ENCODE measurements at regions not wholly inside any gene's neighbourhood (a gene's known extent, or its start where the extent isn't known, plus 50 kb on each side); places are given as distances from the start of the nearest gene placed in this dataset.

- TF ChIP-seq CTCF (conservative IDR thresholded peaks at IDR 0.05; ENCODE audit: low read depth in 2 of 2) (no peak), JUNB (IDR thresholded peaks at IDR 0.05; ENCODE audit: unreplicated experiment) (no peak), CREB1 (CRISPR knock-in tag; IDR thresholded peaks at IDR 0.05; ENCODE audit: low read depth) (no peak), POLR2AphosphoS5 (IDR thresholded peaks at IDR 0.05; ENCODE audit: low read depth) (no peak), REST (IDR thresholded peaks at IDR 0.05; ENCODE audit: unreplicated experiment) (no peak), EZH2phosphoT487 (IDR thresholded peaks at IDR 0.05; ENCODE audit: unreplicated experiment) (no peak), EZH2 (IDR thresholded peaks at IDR 0.05; ENCODE audit: low read depth, unreplicated experiment) (no peak)
Observed at GRCh38 chr16:54998834-54999233, 68.2 kb downstream of the IRX5 start.
